GM18502 (cell line): ENCODE measurements at regions not wholly inside any gene's neighbourhood (a gene's known extent, or its start where the extent isn't known, plus 50 kb on each side); places are given as distances from the start of the nearest gene placed in this dataset.

Experiments used
- ATAC-seq: cut with Tn5 transposase; IDR thresholded peaks from one replicate; pipeline ENCODE4 v1.9.1; 2021; ENCODE audit warnings: mild to moderate bottlenecking; ENCODE audit not compliant: unreplicated experiment, poor library complexity

- no peak for ATAC-seq
Measured at GRCh38 chr20:20939006-20939405, 167.2 kb downstream of the LINC00237 start.

GRCh38 chr20:20938599-20938998, 167.6 kb downstream of the LINC00237 start:
- ATAC-seq: no peak

GRCh38 chr20:20938131-20938530, 168.0 kb downstream of the LINC00237 start:
- no peak for ATAC-seq

DNA sequence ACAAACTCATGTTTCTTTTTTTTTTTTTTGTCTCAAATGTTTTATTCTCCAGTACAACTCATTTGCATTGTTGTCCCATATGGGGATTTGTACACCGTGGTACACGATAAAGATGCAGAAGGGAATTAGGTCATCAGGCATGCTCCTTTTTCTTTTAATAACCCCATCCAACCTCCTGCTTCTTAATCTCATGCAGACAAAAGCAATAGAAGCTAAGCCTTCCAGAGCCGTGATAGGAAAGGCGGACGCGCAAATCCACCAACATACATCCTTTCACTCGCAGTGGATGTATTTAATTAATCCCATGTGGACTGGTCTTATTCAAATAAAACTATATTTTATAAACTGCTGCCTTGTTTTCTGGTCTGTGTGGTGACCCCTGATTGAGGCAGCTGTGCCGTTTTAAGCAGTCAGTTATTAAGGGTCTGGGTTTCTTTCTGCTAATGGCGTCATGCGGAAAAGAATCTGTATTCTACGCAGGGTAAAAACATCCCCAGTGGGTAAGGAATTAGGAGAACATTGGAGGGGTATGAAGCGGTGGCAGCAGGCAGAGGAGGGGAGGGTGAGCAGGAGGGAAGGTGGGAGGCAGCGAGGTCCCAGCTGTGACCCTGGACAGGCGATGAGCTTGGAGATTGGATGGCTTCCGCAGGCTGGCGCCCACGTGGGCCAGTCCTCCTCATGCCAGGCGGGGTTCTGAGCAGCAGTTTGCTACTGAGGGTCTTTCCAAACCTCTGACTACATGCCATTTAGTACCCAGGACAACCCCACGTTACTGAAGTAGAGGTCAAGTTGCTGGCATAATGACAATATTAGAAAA, 172.8 kb downstream of the LINC00237 start:
- ATAC-seq: no peak

DNA sequence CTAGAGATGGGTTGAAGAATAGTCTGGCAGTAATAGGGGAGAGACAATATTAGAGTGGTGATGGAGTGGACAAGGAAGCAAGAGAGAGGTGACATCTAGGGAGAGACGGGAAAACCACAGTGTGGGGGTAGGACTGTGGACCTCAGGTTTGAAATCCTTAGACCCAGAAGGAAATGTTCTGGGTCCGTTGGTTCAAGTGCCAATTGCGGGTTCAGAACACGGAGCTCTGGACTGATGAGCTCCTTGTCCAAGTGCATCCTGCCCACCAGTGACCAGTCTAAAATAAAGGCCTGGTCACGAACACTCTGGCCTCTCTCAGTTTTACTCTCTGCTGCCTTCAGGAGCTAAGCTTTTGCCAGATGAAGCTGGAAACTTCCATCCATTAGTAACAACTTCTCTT, 174.0 kb downstream of the LINC00237 start:
- no peak for ATAC-seq

DNA sequence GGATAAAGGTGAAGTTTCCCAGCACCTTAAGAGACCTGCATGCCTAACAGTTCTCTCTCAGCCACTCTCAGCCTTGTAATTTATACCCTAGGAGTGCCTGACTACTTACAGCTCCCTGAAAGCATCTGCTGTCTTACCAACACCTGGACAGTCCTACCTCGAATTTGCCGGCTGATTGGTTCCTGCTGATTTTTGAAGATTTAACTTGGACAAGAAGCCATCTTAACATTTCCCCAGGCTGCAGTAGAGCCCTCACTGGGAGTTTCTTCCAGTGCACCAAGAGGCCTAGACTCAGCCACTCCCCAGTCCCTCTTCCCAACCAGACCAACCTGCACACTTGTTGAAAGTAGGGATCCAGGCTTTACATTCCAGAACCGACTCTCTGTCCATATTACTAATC, 174.5 kb downstream of the LINC00237 start:
- ATAC-seq: no peak

DNA sequence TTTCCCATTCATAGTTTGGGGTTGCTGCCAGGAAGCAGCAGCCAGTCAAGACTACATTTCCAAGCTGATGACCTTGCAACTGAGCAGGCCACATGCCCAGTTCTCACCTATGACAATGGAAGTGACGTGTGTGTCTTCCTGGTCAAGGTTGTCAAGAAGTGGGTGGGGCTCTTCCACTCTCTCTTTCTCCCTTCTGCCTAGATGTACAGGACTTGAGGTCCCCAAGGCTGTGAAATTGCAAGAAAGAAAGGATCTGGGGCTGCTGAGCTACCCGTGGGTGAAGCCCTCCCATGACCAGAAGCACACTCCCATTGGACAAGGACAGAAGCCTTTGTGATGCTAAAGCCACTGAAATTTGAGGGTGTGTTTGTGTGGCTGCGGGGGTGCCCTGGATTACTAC, 175.1 kb downstream of the LINC00237 start:
- ATAC-seq: no peak

DNA sequence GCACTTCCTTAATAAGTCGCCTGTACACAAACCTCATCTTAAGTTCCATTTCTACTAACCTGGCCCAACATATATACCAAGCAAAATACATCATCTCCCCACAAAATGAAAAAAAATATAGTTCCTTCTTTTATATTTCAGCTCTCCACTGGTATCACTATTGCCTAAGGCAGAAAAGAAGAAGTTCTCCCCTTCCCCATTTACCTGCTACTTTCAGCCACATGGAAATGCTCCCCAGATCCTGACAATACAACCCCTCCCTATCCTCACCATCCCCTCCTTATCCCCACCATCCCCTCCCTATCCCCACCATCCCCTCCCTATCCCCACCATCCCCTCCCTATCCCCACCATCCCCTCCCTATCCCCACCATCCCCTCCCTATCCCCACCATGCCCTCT, 175.7 kb downstream of the LINC00237 start:
- no peak for ATAC-seq

DNA sequence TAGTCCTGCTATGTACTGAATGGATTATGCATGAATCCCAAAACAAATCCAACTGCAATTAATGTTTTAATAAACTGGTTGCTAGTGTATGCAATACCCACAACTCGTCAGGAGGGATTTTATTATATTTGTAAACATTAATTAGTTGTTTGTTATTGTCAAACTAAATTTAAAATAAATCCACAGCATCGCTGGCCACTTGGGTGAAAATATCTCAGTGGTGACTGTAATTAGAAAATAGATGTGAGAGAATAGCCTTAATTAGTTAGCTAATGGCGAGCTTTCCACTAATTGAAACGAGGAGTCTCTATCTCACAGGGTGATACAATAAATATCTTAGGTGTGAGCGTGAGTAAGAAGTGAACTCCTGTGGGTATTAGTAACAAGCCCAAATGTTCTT, 176.8 kb downstream of the LINC00237 start:
- no peak for ATAC-seq

GRCh38 chr20:20926222-20926905, 179.8 kb downstream of the LINC00237 start:
- no peak for ATAC-seq

DNA sequence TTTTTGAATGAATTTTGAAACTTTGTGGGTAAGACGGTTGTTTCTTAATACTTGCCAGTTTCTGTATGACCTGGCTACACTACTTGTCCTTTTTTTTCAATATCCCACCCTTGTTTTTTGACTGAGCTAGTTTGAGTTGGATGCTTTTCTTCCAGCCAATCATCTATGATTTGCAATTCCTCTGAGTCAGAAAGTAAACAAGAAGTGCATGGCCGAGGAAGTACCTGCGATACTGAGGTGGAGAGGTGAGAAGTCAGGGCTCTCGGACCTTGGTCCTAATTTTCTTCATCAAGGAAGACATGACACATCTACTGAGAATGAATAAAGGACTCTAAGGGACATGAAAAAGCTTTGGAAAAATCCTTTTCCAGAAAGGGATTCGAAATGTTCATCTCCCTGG, 185.7 kb downstream of the LINC00237 start:
- no peak for ATAC-seq

GRCh38 chr20:20915844-20916243, 190.3 kb downstream of the LINC00237 start:
- ATAC-seq: no peak

DNA sequence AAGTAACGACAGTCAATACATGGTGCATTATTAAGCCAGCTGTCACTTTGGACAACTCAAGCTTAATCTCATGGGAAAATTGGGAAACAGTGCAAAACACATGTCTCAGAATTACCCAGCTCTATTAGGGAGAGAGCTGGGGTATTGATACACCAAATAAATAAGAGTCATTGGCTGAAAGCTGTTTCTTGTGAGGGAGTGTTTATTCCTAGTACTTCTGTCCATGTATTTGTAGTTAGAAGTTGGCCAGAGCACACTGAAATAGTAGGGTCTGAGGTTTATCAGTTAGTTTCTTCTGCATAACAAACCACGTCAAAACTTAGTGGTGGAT, 192.0 kb upstream of the RALGAPA2 start:
- ATAC-seq: no peak

DNA sequence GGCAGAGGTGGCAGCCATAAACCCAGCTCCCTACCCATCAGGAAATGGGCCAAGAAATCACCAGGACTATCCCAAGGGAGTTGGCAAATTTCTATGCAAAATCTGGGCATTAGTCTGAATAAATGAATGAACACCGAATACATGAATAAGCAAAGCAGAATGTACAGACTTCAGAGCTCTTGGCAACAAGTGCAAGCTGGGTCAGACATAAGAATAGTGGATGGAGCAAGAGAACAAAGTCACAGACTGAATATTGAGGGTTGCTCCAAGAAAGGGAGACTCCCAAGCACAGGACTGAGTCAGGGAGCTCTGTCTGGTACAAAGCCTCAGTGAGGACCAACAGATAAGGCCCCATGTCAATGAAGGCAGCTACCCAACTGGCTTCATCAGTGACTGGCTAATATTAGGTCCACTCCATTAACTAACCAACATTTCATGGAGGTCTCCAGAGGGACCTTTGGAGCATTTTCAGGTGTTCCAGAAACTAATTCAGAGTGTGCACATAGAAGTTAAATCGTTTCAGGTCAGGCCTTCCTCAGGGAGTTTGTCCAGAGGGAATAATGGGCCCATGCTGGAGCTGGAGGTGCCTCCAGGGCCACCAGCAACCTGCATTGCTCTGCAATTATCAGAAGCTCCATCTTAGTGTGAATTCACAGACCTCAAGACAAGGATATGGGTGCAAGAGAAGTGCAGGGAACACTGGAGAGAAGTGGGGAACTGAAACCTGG, 191.5 kb upstream of the RALGAPA2 start:
- ATAC-seq: no peak

DNA sequence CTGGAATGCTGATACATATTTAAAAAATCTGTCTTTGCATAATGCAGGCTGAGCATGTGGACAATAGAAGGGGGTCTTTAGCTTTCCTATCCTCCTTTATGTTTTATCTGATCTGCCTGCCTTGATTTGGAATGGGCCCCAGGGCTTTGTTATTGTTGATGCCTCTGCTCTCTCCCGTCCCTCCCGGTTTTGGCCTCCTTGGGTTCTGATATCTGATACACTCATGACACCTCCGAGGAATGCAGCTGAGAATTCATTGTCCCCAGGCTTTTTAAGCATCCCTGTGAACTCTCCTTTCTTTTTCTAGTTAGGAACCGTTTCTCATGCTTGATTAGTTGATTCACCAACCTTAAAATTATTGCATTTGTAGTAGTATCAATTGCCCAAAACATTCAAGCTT, 185.5 kb upstream of the RALGAPA2 start:
- no peak for ATAC-seq

DNA sequence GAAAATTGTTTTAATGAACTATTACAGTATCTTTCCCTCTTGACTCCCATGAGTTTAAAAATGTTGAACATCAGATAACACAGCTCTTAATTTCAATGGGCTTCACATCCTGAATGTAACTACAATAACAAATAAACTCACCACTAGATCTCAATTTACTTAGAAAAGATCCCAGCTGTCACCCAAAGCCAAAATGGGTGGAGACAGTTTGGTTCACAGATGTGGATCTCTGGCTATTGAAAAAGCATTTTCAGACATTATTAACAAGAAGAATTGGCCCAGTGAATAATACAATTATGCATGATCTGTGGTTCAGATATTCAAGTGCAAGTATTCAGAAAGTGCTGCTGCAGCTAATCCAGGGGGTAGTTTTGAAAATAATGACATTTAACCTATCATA, 184.7 kb upstream of the RALGAPA2 start:
- ATAC-seq: no peak

GRCh38 chr20:20896606-20897005, 184.2 kb upstream of the RALGAPA2 start:
- ATAC-seq: no peak

DNA sequence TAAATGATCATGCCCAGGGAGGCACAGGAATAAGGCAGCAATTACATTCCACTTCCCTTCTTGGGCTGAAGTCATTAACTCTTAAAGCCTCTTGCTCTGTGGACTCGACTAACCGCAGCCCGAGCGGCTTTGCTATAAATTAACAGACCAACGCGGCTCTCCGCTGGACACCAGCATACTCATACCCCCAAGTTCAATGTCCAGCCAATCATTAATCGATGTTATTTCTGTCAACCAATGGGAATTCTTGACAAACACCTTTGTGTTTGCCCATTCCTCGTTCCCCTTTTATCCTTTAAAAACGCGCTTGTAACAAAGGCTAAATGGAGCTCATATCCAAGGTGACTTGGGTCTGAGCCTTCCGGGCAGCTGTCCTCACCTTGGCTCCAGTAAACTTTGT, 183.1 kb upstream of the RALGAPA2 start:
- ATAC-seq: no peak

GRCh38 chr20:20894753-20895152, 182.3 kb upstream of the RALGAPA2 start:
- no peak for ATAC-seq

DNA sequence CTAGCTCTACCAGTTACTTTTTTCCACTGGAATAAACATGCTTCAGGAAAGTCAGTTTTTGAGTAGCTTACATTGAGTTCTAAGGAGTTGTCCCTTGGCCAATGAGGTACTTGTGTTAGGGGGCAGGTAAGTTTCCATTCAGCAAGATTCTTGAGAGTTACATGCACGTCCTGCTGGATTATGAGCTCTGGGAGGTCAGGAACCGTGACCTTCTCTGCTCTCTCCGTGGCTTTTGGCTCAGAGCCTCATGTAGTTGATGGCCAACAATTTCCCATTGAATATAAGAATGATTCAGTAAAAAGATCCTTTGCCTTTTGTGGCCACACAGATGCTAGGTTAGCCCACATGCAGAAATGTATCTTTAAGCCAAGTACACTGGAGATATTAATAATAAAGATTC, 181.8 kb upstream of the RALGAPA2 start:
- no peak for ATAC-seq

DNA sequence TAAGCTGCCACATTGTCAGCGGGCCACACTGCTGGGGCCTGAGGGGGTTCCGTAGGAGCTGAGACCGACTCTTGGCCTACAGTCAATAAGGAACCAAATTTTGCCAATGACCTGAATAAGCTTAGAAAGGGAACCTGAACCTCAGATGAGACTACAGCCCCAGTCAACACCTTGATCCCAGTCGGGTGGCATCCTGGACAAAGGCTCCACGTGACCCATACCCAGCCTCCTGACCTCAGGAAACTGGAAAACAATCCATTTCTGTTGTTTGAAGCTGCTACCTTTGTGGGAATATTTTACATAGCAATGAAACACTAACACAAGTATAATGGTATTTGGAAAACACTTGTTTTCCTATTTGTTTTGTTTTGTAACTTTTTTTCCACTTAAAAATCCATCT, 179.9 kb upstream of the RALGAPA2 start:
- no peak for ATAC-seq
